ENCODE measurements at regions not wholly inside any gene's neighbourhood (a gene's known extent, or its start where the extent isn't known, plus 50 kb on each side); places are given as distances from the start of the nearest gene placed in this dataset.

- TF ChIP-seq POLR2A (IDR thresholded peaks at IDR 0.05) (no peak), CTCF (IDR thresholded peaks at IDR 0.05) (no peak)
Measured at GRCh38 chr16:51553910-51554309, 402.8 kb upstream of the SALL1 start.

All from transverse colon (tissue), 3 donors.